GM18511 (cell line): ENCODE measurements at regions not wholly inside any gene's neighbourhood (a gene's known extent, or its start where the extent isn't known, plus 50 kb on each side); places are given as distances from the start of the nearest gene placed in this dataset.

ENCODE experiments used
- ATAC-seq: cut with Tn5 transposase; IDR thresholded peaks from one replicate; pipeline ENCODE4 v1.9.1; 2021; ENCODE audit warnings: mild to moderate bottlenecking, moderate library complexity; ENCODE audit not compliant: unreplicated experiment

DNA sequence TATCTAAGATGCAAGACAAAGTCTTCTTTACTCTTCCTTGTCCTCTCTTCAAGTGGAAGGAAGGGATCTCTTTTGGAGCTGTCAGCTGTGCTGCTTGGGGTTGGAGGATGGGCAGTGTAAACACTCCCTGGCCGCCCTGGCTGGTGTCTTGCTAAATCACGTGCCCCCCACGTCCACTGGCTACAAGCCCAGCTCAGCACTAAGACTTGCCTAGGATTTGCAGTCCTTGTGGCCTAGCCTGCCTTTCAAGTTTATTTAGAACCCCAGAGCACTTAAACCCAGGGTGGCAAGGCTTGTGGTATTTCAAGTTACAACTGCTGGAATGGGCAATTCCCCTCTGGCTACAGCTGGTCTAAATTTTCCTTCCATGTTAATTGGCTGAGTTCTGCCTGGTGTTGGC is 272.4 kb upstream of the MYO3A start:
- ATAC-seq = no peak

DNA sequence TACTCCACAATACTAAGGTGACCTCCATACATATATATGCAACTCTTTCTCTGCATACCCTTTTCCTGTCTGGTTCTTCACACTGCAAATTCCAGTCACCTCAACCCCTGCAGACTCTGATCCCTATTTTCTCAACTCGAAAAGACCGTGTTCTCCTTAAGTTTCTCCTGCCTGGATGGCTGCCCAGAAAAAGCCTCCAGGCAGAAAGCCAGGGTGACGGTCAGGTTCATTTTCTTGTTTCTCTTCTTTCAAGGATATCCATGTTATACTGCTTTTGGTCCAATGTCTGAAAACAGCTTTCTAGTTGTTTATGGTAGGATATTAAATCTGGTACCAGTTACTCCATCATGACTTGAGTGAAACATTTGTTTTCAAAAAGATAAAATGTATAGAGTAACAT is 267.8 kb upstream of the MYO3A start:
- no peak for ATAC-seq

GRCh38 chr10:25675204-25675603 is 258.8 kb upstream of the MYO3A start:
- ATAC-seq = no peak

GRCh38 chr10:25675615-25676014 is 258.4 kb upstream of the MYO3A start:
- no peak for ATAC-seq

- ATAC-seq = no peak
Observed at GRCh38 chr10:25678220-25678619, 255.8 kb upstream of the MYO3A start.

DNA sequence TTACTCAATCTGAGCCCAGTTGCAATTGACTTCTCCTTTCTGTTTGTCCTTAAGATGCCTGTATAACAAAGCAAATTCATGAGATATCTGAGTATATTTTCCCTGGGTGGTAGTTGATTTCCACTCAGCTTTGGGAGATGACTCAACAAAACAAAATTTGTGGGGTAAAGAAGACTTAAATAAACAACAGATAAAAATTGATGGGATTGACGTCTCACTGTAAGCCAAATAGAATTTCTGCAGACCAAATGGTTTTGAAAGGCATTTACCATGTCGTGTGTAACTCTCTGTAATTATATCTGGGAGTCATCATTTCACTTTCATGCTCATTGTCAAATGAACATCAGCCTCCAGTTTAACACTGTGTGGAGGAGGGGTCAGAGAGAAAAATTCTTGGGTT is 255.4 kb upstream of the MYO3A start:
- no peak for ATAC-seq

- ATAC-seq = no peak
Observed at GRCh38 chr10:25682203-25682851, 251.7 kb upstream of the MYO3A start.

DNA sequence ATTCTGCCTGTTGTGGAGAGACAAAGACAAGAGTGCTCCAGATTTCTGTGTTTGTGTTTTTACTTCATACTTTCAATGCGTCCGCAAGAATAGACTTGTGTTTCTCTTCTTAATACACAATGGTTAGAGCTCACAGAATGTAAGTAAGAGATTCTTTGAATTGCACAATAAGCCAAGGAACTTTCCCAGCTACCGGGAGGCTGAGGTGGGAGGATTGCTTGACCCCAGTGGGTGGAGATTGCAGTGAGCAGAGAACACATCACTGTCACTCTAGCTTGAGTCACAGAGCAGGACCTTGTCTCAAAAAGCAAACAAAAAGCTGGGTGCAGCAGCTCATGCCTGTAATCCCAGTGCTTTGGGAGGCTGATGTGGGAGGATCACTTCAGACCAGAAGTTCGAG is 250.7 kb upstream of the MYO3A start:
- ATAC-seq = no peak

- no peak for ATAC-seq
Observed at GRCh38 chr10:25687521-25687920, 246.5 kb upstream of the MYO3A start.

DNA sequence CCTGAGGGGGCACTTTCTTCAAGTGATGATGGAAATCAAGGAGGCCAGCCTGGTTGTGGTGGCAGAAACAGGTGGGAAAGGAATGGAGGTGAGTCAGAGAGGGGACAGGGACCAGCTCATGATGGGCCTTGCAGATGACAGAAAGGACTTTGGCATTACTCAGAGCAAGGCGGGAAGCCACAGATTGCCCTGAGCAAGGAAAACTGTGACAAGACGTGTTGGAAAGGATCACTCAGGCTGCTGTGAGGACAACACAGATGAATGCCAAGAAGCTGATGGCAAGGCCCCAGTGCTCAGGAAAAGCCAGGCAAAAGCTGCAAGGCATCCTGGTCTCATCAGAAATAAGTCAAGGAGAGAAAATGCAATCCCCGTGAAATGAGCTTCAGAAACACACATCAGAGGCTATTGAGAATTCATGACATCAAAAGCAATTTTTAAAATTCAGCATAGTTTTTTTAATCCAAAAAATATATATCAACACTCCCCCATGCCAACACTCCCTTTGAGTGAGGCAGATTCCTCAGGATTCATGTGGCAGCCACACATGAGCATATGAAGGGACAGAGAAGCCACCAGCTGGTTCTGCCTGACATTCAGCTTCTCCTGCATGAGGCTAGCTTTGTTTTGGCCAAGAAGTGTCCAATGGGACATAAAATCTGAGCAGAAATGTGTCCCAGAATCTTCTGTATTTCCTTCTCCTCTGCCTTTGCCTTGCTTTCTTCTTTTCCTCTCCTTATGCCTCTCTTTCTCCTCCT is 244.5 kb upstream of the MYO3A start:
- ATAC-seq = no peak

DNA sequence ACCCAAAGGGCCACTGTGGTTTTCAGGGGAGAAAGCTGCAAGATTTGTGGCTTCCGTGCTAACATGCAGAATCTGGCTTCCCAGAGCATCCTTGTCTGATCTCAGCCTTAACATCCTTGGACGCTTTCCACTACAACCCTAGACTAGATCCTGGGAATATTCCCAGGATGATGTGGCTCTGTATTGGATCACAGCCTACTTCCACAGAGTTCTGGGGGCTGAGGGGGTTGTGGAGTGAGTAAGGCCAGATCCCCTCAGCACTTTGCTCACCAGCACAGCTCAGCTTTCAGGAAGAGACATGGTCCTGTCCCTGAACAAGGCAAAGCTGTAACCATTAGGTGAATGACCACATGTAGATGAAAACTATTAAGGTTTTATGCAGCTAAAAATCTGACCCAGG is 241.3 kb upstream of the MYO3A start:
- ATAC-seq = no peak

DNA sequence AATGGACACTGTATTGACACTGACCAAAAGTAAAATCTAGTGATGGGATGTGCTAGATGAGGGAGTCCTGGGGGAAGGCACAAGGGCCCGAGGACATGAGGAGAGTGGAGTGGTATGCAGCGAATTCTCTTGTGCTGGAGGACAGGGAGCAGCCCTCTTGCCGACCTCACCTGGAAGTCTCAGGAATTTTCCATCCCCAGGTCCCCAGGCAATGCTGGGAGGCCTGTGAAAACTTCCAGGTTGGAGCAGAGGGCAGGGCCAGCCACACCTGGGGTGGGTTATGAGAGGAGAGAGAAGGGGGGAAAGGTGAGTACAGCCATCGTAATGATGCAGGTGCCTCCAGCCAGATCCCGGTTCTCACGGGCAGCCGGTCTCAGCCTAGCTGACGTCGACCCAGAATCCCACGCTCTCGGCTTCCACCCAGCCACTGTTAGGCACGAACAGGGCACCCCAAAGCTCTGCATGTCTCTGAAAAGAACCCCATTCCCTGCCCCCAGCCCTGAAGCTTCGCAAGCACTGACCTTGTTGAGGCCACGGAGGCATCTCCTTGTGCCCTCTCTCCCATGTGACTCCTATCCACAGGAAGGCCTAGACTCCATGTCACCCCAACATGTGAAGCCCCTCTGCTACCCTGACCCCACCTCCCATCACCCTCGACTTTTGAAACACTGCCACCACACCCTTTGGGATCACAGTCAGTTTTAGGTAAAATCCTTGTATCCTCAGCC is 239.7 kb upstream of the MYO3A start:
- ATAC-seq = no peak

GRCh38 chr10:25694971-25695370 is 239.1 kb upstream of the MYO3A start:
- no peak for ATAC-seq

DNA sequence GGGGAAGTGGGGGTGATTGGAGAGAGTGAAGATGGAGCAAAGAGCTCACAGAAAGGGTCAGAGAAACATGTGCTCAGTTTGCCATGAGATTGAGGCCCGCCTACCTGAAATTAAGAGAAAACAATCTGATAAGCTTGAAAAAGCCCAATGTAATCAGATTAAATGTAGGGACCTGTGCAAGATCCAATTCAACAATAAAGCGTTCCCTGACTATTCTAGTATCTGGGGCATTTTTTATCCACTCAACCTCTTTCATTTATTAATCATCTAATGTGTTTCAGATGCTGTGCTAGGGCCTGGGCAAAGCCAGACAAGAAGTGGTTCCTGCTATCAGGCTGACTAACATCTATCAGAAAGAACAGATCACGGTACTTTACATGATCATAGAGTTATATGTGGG is 238.4 kb upstream of the MYO3A start:
- no peak for ATAC-seq

- ATAC-seq = no peak
Observed at GRCh38 chr10:25696013-25696708, 237.9 kb upstream of the MYO3A start.

DNA sequence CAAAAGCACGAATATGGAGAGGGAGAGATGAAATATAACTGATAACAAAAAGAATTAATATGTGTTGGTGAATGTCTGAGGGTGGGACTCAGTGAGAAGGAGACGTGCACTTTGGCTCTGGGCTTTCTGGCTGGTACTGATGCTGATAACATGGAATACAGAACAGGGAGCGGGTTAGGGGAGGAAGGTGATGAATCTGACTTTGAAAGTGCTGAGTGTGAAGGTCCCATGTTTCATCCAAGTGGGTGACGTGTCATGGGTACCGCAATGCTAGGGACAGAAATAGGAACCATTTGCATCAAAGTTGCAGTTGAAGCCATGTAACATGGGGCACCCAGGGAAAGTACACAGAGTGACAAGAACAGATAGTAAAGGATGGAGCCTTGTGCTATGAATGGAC is 236.6 kb upstream of the MYO3A start:
- no peak for ATAC-seq

DNA sequence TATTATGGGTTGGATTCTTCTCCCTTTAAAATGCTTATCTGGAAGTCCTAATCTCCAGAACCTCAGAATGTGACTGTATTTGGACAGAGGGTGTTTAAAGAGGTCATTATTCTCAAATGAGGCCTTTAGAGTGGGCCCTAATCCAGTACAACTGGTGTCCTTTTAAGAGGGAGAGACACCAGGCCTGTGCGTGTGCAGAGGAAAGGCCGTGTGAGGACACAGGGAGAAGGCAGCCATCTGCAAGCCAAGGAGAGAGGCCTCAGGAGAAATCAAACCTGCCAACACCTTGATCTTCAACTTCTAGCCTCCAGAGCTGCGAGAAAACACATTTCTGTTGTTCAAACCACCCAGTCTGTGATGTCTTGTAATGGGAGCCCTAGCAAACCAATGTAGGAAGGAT is 235.4 kb upstream of the MYO3A start:
- no peak for ATAC-seq

DNA sequence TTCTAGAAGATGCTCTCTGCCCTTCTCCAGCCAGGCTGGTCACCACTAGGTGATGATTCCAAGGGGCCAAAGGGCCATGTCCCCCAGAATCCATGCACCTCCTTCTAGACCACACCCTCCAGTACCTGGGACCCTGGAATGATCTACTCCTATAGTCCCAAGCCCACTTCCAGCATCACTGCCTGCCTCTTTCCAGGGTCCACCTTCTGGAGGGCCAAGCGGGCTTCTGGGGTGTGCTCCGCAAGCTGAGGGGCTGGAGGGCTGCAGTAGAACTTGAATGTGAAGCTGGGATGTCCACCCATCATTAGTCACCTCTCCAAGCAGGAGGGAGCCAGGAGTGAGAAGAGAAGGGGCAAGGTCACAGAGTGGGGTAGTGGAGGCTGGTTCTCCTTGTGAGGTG is 234.4 kb upstream of the MYO3A start:
- no peak for ATAC-seq

DNA sequence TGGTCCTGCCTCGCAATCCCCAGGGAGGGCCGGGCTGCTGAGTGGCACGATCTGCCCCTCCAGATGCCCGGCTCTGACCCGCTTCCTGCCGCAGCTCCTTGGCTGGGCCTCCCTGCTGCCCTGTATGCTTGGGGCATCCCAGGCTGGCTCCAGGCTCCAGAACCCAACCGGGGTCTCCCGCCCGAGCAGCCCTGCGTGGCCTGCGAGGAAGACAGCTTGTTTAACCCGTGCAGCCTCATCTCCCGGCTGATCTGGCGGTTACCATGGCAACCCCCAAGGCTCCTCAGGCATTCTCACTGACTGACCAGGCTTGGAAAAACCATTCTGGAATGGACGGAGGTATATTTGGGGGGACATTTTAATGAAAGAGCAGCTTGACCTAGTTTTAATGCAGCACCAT is 232.4 kb upstream of the MYO3A start:
- ATAC-seq = no peak

DNA sequence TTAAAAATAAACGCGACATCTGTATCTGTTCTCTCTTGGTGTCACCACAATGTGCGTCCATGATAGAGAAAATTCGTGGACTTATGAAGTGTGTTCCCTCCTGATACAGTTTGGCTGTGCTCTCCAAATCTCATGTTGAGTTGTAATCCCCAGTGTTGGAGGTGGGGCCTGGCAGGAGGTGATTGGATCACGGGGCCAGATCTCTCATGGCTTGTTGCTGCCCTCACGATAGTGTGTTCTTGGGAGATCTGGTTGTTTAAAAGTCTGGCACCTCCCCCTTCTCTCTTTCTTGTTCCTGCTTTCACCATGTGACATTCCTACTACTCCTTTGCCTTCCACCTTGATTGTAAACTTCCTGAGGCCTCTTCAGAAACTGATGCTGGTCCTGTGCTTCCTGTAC is 229.4 kb upstream of the MYO3A start:
- no peak for ATAC-seq

DNA sequence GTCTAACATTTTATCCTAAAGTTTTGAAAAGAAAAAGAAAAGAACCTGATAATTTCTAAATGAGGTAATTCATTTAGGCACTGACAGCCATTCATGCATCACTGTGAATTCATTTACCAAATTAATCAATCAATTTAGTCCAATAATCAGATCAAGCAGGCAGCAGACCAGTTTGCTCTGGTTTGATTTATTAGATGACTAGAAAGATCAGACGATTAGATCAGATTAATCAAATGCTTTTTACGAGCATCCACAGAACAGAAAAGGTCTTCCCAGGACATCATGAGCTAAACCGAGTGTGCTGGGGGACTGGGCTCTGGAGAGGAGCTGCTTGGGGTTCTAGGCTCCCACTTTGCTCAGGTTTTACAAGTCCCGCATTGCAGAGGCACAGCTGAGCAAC is 226.5 kb upstream of the MYO3A start:
- ATAC-seq = no peak
